Mucosa of descending colon (tissue), 3 donors: ENCODE measurements at regions not wholly inside any gene's neighbourhood (a gene's known extent, or its start where the extent isn't known, plus 50 kb on each side); places are given as distances from the start of the nearest gene placed in this dataset.

Source experiments
- ATAC-seq: fragments of 200-7000 bp; cut with Tn5 transposase; one replicate; pipeline ENCODE4 v1.9.1; 2020; ENCODE audit warnings: mild to moderate bottlenecking, moderate library complexity
- DNase-seq, 3 donors: peaks; one replicate each; pipeline ENCODE4 v3.0.0-alpha.2; 2020
- H3K36me3 ChIP-seq: fragments of 200-600 bp; one replicate; pipeline ENCODE4 v1.8.0; 2021; ENCODE audit warnings: low read depth, mild to moderate bottlenecking
- H3K4me1 ChIP-seq: fragments of 200-600 bp; one replicate; pipeline ENCODE4 v1.8.0; 2021; ENCODE audit warnings: low read depth, mild to moderate bottlenecking
- H3K4me3 ChIP-seq: fragments of 200-600 bp; one replicate; pipeline ENCODE4 v1.8.0; 2021; ENCODE audit warnings: mild to moderate bottlenecking
- H3K9me3 ChIP-seq: fragments of 200-600 bp; one replicate; pipeline ENCODE4 v1.8.0; 2021; ENCODE audit warnings: mild to moderate bottlenecking
- CTCF ChIP-seq: fragments of 200-600 bp; IDR thresholded peaks from one replicate; pipeline ENCODE4 v1.8.0; 2022; ENCODE audit warnings: antibody characterized with exemption, mild to moderate bottlenecking
- intact Hi-C, 2 donors: fragments of 100-400 bp; cut with DNase I in 1 of 2; cut with micrococcal nuclease in 1 of 2; formaldehyde crosslinking; loops; one replicate each; pipeline versions ENCODE4 v1.11.0 to v1.11.1; 2022; cut with DNase I, micrococcal nuclease
- donor health status: DM: no; HTN: no; CAD: no; lungs with moderate emphysema.
- donor health status: DM: no; HTN: no; CAD: no.
- donor health status: DM: no; HTN: yes; CAD: no.

GRCh38 chr18:72056171-72056570 is 488.0 kb downstream of the CBLN2 start:
- no peak for TF ChIP-seq CTCF
- DNase-seq (no peak), ATAC-seq (no peak)
- intact Hi-C loops: no loop called here
- Histone ChIP-seq H3K4me3 (no peak overlapping the region), H3K4me1 (no peaks in the 10 kb centered on the region), H3K36me3 (no peaks in the 10 kb centered on the region), H3K9me3 (no peaks in the 10 kb centered on the region)

- no peak for DNase-seq
- TF ChIP-seq CTCF: no peak
Observed at GRCh38 chr18:72041313-72042032, 502.7 kb downstream of the CBLN2 start.

GRCh38 chr18:72013427-72013850 is 530.7 kb downstream of the CBLN2 start:
- no peak for TF ChIP-seq CTCF
- Histone ChIP-seq H3K4me1 (no peaks in the 10 kb centered on the region), H3K9me3 (no peaks in the 10 kb centered on the region), H3K36me3 (no peaks in the 10 kb centered on the region), H3K4me3 (no peak overlapping the region)
- ATAC-seq: no peak
- DNase-seq: no peak
- intact Hi-C loops: no loop called here

More at GRCh38 chr18:72041313-72042032, 502.7 kb downstream of the CBLN2 start:
- intact Hi-C loops: no loop called here
- no peak overlapping the region for H3K4me3 ChIP-seq
- ATAC-seq: no peak
- H3K4me1 ChIP-seq: no peaks in the 10 kb centered on the region
- H3K36me3 ChIP-seq: no peaks in the 10 kb centered on the region
- no peaks in the 10 kb centered on the region for H3K9me3 ChIP-seq

- TF ChIP-seq CTCF: no peak
- peaks cover 3% of the 10 kb centered on the region for H3K9me3 ChIP-seq
- no peaks in the 10 kb centered on the region for H3K4me1 ChIP-seq
- DNase-seq: no peak
- H3K36me3 ChIP-seq: no peaks in the 10 kb centered on the region
- no peak for ATAC-seq
- intact Hi-C loops: no loop called here
- no peak overlapping the region for H3K4me3 ChIP-seq
Observed at GRCh38 chr18:71998547-71999097, 545.5 kb downstream of the CBLN2 start.

GRCh38 chr18:71995904-71996465 is 548.2 kb downstream of the CBLN2 start:
- no peak for TF ChIP-seq CTCF
- Histone ChIP-seq H3K4me3 (no peak overlapping the region), H3K4me1 (no peaks in the 10 kb centered on the region), H3K9me3 (no peaks in the 10 kb centered on the region), H3K36me3 (no peaks in the 10 kb centered on the region)
- ATAC-seq (no peak), DNase-seq (no peak)
- intact Hi-C loops: no loop called here
